ENCODE measurements at regions not wholly inside any gene's neighbourhood (a gene's known extent, or its start where the extent isn't known, plus 50 kb on each side); places are given as distances from the start of the nearest gene placed in this dataset.

DNA sequence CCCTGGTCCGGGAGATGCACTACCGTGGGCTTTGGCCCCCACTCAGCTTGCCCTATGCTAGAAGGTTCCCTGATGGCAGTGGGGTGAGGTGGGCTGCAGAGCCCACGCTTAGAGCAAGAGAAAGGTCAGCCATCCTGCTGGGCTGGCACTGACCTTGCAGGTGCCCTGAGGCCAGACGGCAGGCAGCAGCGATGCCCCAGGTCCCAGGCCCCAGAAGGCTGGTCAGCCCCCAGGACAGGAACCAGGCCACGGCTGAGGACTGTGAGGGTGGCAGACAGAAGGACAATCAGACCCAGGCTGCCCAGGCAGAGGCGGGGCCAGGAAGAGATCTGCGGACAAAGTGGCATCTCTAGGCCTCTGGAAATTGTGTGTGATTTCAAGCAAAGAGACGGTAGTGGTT lies 231.7 kb downstream of the CTTN start (continued):
- TF ChIP-seq, protein P1, sequence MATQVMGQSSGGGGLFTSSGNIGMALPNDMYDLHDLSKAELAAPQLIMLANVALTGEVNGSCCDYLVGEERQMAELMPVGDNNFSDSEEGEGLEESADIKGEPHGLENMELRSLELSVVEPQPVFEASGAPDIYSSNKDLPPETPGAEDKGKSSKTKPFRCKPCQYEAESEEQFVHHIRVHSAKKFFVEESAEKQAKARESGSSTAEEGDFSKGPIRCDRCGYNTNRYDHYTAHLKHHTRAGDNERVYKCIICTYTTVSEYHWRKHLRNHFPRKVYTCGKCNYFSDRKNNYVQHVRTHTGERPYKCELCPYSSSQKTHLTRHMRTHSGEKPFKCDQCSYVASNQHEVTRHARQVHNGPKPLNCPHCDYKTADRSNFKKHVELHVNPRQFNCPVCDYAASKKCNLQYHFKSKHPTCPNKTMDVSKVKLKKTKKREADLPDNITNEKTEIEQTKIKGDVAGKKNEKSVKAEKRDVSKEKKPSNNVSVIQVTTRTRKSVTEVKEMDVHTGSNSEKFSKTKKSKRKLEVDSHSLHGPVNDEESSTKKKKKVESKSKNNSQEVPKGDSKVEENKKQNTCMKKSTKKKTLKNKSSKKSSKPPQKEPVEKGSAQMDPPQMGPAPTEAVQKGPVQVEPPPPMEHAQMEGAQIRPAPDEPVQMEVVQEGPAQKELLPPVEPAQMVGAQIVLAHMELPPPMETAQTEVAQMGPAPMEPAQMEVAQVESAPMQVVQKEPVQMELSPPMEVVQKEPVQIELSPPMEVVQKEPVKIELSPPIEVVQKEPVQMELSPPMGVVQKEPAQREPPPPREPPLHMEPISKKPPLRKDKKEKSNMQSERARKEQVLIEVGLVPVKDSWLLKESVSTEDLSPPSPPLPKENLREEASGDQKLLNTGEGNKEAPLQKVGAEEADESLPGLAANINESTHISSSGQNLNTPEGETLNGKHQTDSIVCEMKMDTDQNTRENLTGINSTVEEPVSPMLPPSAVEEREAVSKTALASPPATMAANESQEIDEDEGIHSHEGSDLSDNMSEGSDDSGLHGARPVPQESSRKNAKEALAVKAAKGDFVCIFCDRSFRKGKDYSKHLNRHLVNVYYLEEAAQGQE (IDR thresholded peaks at IDR 0.05; ENCODE audit: low read depth) = no peak
- TF ChIP-seq SRF (IDR thresholded peaks at IDR 0.05; ENCODE audit: low read depth) (no peak), TCF7L2 (IDR thresholded peaks at IDR 0.05; ENCODE audit: borderline replicate concordance, extremely low read depth, insufficient read depth, insufficient read length) (no peak)
- TF ChIP-seq, protein P2, sequence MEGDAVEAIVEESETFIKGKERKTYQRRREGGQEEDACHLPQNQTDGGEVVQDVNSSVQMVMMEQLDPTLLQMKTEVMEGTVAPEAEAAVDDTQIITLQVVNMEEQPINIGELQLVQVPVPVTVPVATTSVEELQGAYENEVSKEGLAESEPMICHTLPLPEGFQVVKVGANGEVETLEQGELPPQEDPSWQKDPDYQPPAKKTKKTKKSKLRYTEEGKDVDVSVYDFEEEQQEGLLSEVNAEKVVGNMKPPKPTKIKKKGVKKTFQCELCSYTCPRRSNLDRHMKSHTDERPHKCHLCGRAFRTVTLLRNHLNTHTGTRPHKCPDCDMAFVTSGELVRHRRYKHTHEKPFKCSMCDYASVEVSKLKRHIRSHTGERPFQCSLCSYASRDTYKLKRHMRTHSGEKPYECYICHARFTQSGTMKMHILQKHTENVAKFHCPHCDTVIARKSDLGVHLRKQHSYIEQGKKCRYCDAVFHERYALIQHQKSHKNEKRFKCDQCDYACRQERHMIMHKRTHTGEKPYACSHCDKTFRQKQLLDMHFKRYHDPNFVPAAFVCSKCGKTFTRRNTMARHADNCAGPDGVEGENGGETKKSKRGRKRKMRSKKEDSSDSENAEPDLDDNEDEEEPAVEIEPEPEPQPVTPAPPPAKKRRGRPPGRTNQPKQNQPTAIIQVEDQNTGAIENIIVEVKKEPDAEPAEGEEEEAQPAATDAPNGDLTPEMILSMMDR (IDR thresholded peaks at IDR 0.05 in 2 of 3, conservative IDR thresholded peaks at IDR 0.05 in 1 of 3; ENCODE audit: borderline replicate concordance in 1 of 3, insufficient read depth in 1 of 3, low read depth in 2 of 3, low read length in 2 of 3) = no peak

DNA sequence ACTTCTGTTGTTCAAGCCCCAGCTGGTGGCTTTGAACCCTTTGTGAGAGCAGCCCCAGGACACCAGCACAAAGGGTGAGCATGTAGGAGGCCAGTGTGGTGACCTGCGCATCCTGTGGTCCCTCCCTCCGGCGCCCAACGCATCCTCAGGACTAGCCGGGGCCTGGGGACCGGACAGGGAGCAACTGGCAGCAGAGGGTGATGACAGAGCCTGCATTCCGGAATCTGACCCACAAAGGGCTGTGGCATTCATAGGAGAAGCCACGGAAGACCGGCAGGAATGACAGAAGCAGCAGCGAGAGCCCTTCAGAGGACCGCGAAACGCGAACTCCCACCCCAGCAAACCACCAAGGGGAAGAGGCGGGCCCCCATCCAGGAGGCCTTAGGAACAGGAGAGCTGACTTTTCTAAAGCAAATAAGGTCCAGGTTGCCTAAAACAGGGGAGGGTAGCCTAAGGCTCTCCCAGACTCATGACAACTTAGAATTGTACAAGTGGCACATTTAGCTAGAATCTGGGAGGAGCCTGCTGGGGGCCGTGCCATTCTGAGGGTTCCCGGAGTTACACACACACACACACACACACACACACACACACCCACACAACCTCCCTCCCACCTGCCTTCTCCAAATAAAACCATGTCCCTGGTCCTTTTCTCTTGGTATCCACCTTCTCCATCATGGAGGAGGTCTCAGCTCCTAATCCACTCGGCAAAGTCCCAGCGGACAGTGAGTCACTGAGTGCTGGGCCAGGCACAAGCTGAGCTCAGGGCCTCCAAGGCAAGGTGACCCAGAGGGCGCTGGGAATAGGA lies 232.7 kb downstream of the CTTN start:
- H3K36me3 ChIP-seq (ENCODE audit: control insufficient read depth in 1 of 2, insufficient read depth in 2 of 2, low read length in 2 of 2) = no peaks in the 10 kb centered on the region
- no peak overlapping the region for H3K9ac ChIP-seq (ENCODE audit: low read length)
- POLR2A ChIA-PET = no interaction called here
- intact Hi-C loops (cut with micrococcal nuclease) = no loop called here
- ATAC-seq (no peak), DNase-seq (ENCODE audit: low read depth, low spot score) (no peak)
- CTCF ChIA-PET = no interaction called here
- H2AFZ ChIP-seq (ENCODE audit: low read depth, low read length, poor library complexity, severe bottlenecking) = no peak overlapping the region
- no peaks in the 10 kb centered on the region for H3K9me3 ChIP-seq (ENCODE audit: control insufficient read depth in 1 of 2, insufficient read depth in 1 of 2, low read depth in 1 of 2, low read length in 2 of 2)
- no peaks in the 10 kb centered on the region for H3K79me2 ChIP-seq (ENCODE audit: insufficient read depth, low read length)
- no peak overlapping the region for H3K4me3 ChIP-seq (replicated peaks in 1 of 2; ENCODE audit: low read depth in 1 of 2, low read length in 2 of 2)
- no peaks in the 10 kb centered on the region for H3K27me3 ChIP-seq (ENCODE audit: insufficient read depth, low read length)
- RAD21 ChIA-PET (ENCODE audit: low non-redundant PET in 1 of 2, low total read pairs in 2 of 2, uncharacterized antibody in 2 of 2, unreplicated experiment in 2 of 2) = no interaction called here
- no peaks in the 10 kb centered on the region for H3K4me1 ChIP-seq (ENCODE audit: control insufficient read depth in 1 of 2, insufficient read depth in 2 of 2, low read length in 2 of 2)
- no peak overlapping the region for H3K27ac ChIP-seq (ENCODE audit: low read depth, low read length)
- H3K9me2 ChIP-seq (ENCODE audit: insufficient read depth) = no peaks in the 10 kb centered on the region
- no peak overlapping the region for H3K4me2 ChIP-seq (ENCODE audit: low read length)
- no TSS peak for BruUV-seq (replicated peaks)
- no peaks in the 10 kb centered on the region for H4K20me1 ChIP-seq (ENCODE audit: insufficient read depth)
- TF ChIP-seq, protein P2 (IDR thresholded peaks at IDR 0.05 in 2 of 3, conservative IDR thresholded peaks at IDR 0.05 in 1 of 3; ENCODE audit: borderline replicate concordance in 1 of 3, insufficient read depth in 1 of 3, low read depth in 2 of 3, low read length in 2 of 3) = no peak
- TF ChIP-seq, protein P3, sequence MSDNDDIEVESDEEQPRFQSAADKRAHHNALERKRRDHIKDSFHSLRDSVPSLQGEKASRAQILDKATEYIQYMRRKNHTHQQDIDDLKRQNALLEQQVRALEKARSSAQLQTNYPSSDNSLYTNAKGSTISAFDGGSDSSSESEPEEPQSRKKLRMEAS (IDR thresholded peaks at IDR 0.05) = no peak
- no peak for TF ChIP-seq CEBPB (IDR thresholded peaks at IDR 0.05; ENCODE audit: low read depth)
- no peak for TF ChIP-seq ZNF274 (IDR thresholded peaks at IDR 0.05; ENCODE audit: low read depth, low read length)
- TF ChIP-seq, protein P4, sequence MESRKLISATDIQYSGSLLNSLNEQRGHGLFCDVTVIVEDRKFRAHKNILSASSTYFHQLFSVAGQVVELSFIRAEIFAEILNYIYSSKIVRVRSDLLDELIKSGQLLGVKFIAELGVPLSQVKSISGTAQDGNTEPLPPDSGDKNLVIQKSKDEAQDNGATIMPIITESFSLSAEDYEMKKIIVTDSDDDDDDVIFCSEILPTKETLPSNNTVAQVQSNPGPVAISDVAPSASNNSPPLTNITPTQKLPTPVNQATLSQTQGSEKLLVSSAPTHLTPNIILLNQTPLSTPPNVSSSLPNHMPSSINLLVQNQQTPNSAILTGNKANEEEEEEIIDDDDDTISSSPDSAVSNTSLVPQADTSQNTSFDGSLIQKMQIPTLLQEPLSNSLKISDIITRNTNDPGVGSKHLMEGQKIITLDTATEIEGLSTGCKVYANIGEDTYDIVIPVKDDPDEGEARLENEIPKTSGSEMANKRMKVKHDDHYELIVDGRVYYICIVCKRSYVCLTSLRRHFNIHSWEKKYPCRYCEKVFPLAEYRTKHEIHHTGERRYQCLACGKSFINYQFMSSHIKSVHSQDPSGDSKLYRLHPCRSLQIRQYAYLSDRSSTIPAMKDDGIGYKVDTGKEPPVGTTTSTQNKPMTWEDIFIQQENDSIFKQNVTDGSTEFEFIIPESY (IDR thresholded peaks at IDR 0.05; ENCODE audit: extremely low read depth, insufficient replicate concordance, low read length) = no peak
- no peak for TF ChIP-seq EZH2phosphoT487 (IDR thresholded peaks at IDR 0.05; ENCODE audit: borderline replicate concordance)
